ENCODE measurements at regions not wholly inside any gene's neighbourhood (a gene's known extent, or its start where the extent isn't known, plus 50 kb on each side); places are given as distances from the start of the nearest gene placed in this dataset.
"Not testable (repeated sequence)": the region's sequence is repeated elsewhere in the genome, so short reads cannot be mapped to it uniquely, and the experiment has no call there.

GRCh38 chr21:28282833-28283232 is 709.8 kb downstream of the LTN1 start:
- Histone ChIP-seq H3K27me3 (ENCODE audit: insufficient read depth, low read length) (no peaks in the 10 kb centered on the region), H3K4me3 (ENCODE audit: insufficient read depth, low read depth, low read length) (no peak overlapping the region), H3K79me2 (ENCODE audit: insufficient read depth, low read length) (no peaks in the 10 kb centered on the region), H3K27ac (ENCODE audit: low read depth, low read length) (no peak overlapping the region), H3K4me1 (ENCODE audit: insufficient read depth, low read length) (peaks cover 11% of the 10 kb centered on the region), H2AFZ (ENCODE audit: low read depth, low read length) (no peak overlapping the region), H3K36me3 (ENCODE audit: insufficient read depth, low read length) (no peaks in the 10 kb centered on the region), H3K4me2 (ENCODE audit: low read length) (no peak overlapping the region), H3K9me3 (ENCODE audit: insufficient read depth, low read depth, low read length) (no peaks in the 10 kb centered on the region), H4K20me1 (ENCODE audit: insufficient read depth, low read length) (no peaks in the 10 kb centered on the region), H3K9ac (ENCODE audit: low read length) (no peak overlapping the region)
- Mint-ChIP-seq H3K4me1 (ENCODE audit: low read depth, unreplicated experiment) (peaks cover 8% of the 10 kb centered on the region), H3K9me3 (ENCODE audit: unreplicated experiment) (no peaks in the 10 kb centered on the region), H3K4me3 (ENCODE audit: unreplicated experiment) (no peak overlapping the region), H3K36me3 (ENCODE audit: low read depth, unreplicated experiment) (no peaks in the 10 kb centered on the region), H3K27me3 (ENCODE audit: low read depth, unreplicated experiment) (no peaks in the 10 kb centered on the region), H3K27ac (ENCODE audit: unreplicated experiment) (no peak overlapping the region)
- FAIRE-seq, result no peak
- TF ChIP-seq EZH2 (IDR thresholded peaks at IDR 0.05; ENCODE audit: insufficient read depth, low read length) (no peak), CTCF (IDR thresholded peaks at IDR 0.05; ENCODE audit: insufficient read depth, low read depth, low read length) (no peak)
- no peak for DNase-seq (ENCODE audit: low read depth)

- not testable (repeated sequence) for H3K27ac Mint-ChIP-seq (ENCODE audit: unreplicated experiment); H3K36me3 ChIP-seq (ENCODE audit: insufficient read depth, low read length); H3K4me3 Mint-ChIP-seq (ENCODE audit: unreplicated experiment); H3K9me3 Mint-ChIP-seq (ENCODE audit: unreplicated experiment); H3K4me2 ChIP-seq (ENCODE audit: low read length); H3K27me3 ChIP-seq (ENCODE audit: insufficient read depth, low read length); H3K4me3 ChIP-seq (ENCODE audit: insufficient read depth, low read depth, low read length); H3K9me3 ChIP-seq (ENCODE audit: insufficient read depth, low read depth, low read length); H3K9ac ChIP-seq (ENCODE audit: low read length); H4K20me1 ChIP-seq (ENCODE audit: insufficient read depth, low read length); H3K36me3 Mint-ChIP-seq (ENCODE audit: low read depth, unreplicated experiment); DNase-seq (ENCODE audit: low read depth); H3K27me3 Mint-ChIP-seq (ENCODE audit: low read depth, unreplicated experiment); H3K79me2 ChIP-seq (ENCODE audit: insufficient read depth, low read length); H2AFZ ChIP-seq (ENCODE audit: low read depth, low read length); H3K27ac ChIP-seq (ENCODE audit: low read depth, low read length); H3K4me1 Mint-ChIP-seq (ENCODE audit: low read depth, unreplicated experiment); FAIRE-seq
- peaks cover 11% of the 10 kb centered on the region for H3K4me1 ChIP-seq (ENCODE audit: insufficient read depth, low read length)
Measured at GRCh38 chr21:28281357-28281756, 711.3 kb downstream of the LTN1 start.

- TF ChIP-seq CTCF (IDR thresholded peaks at IDR 0.05; ENCODE audit: insufficient read depth, low read depth, low read length) (no peak), EZH2 (IDR thresholded peaks at IDR 0.05; ENCODE audit: insufficient read depth, low read length) (no peak)
Measured at GRCh38 chr21:28280611-28281010, 712.1 kb downstream of the LTN1 start.

More at GRCh38 chr21:28280611-28281010, 712.1 kb downstream of the LTN1 start:
- H3K4me3 Mint-ChIP-seq (ENCODE audit: unreplicated experiment), result no peak overlapping the region
- DNase-seq (ENCODE audit: low read depth) (no peak), FAIRE-seq (no peak)
- H3K9me3 Mint-ChIP-seq (ENCODE audit: unreplicated experiment), result peaks cover 4% of the 10 kb centered on the region
- Histone ChIP-seq H3K27ac (ENCODE audit: low read depth, low read length) (no peak overlapping the region), H3K4me2 (ENCODE audit: low read length) (no peak overlapping the region), H3K36me3 (ENCODE audit: insufficient read depth, low read length) (no peaks in the 10 kb centered on the region), H3K9ac (ENCODE audit: low read length) (no peak overlapping the region), H3K4me3 (ENCODE audit: insufficient read depth, low read depth, low read length) (no peak overlapping the region), H3K9me3 (ENCODE audit: insufficient read depth, low read depth, low read length) (no peaks in the 10 kb centered on the region), H3K27me3 (ENCODE audit: insufficient read depth, low read length) (no peaks in the 10 kb centered on the region), H4K20me1 (ENCODE audit: insufficient read depth, low read length) (no peaks in the 10 kb centered on the region), H3K79me2 (ENCODE audit: insufficient read depth, low read length) (no peaks in the 10 kb centered on the region), H3K4me1 (ENCODE audit: insufficient read depth, low read length) (peaks cover 11% of the 10 kb centered on the region), H2AFZ (ENCODE audit: low read depth, low read length) (no peak overlapping the region)
- no peak overlapping the region for H3K27ac Mint-ChIP-seq (ENCODE audit: unreplicated experiment)
- H3K36me3 Mint-ChIP-seq (ENCODE audit: low read depth, unreplicated experiment), result no peaks in the 10 kb centered on the region
- peaks cover 8% of the 10 kb centered on the region for H3K4me1 Mint-ChIP-seq (ENCODE audit: low read depth, unreplicated experiment)
- H3K27me3 Mint-ChIP-seq (ENCODE audit: low read depth, unreplicated experiment), result no peaks in the 10 kb centered on the region
